ENCODE measurements at regions not wholly inside any gene's neighbourhood (a gene's known extent, or its start where the extent isn't known, plus 50 kb on each side); places are given as distances from the start of the nearest gene placed in this dataset.

GRCh38 chr13:66033924-66034323 is 1196.2 kb downstream of the PCDH9 start (continued):
- TF ChIP-seq EED (IDR thresholded peaks at IDR 0.05; ENCODE audit: low read depth) (no peak), RUNX3 (IDR thresholded peaks at IDR 0.05; ENCODE audit: low read length) (no peak), MTA3 (IDR thresholded peaks at IDR 0.05; ENCODE audit: borderline replicate concordance, low read length) (no peak), RFX5 (IDR thresholded peaks at IDR 0.05; ENCODE audit: low read depth, low read length) (no peak), ZNF687 (IDR thresholded peaks at IDR 0.05) (no peak), CBFB (IDR thresholded peaks at IDR 0.05; ENCODE audit: low read depth) (no peak), TCF7 (IDR thresholded peaks at IDR 0.05; ENCODE audit: borderline replicate concordance) (no peak), TCF3 (IDR thresholded peaks at IDR 0.05; ENCODE audit: borderline replicate concordance, insufficient read depth, low read depth, low read length) (no peak), ATF2 (IDR thresholded peaks at IDR 0.05; ENCODE audit: low read length) (no peak), NBN (IDR thresholded peaks at IDR 0.05) (no peak), CBX5 (IDR thresholded peaks at IDR 0.05; ENCODE audit: low read depth) (no peak), CHD4 (IDR thresholded peaks at IDR 0.05) (no peak), LARP7 (IDR thresholded peaks at IDR 0.05) (no peak)
